Body of pancreas (tissue), 4 donors: ENCODE measurements at regions not wholly inside any gene's neighbourhood (a gene's known extent, or its start where the extent isn't known, plus 50 kb on each side); places are given as distances from the start of the nearest gene placed in this dataset.

Experiments
- ATAC-seq: fragments of 150-250 bp; one replicate; pipeline ENCODE4 v1.9.1; 2016
- DNase-seq, 4 donors: peaks; one replicate each; pipeline ENCODE4 v3.0.0-alpha.2; 2019
- H3K27ac ChIP-seq, 4 donors: fragments of 200-600 bp; sonication (generic); 1 replicate in 3 of 4; 2 replicates in 1 of 4; pipeline versions ENCODE4 v1.5.1 to v1.6.1; 2016 to 2019; ENCODE audit warnings: mild to moderate bottlenecking in 1 of 4, mixed read lengths in 1 of 4, moderate library complexity in 1 of 4
- H3K27me3 ChIP-seq, 2 donors: fragments of 200-600 bp; sonication (generic); one replicate each; pipeline ENCODE4 v1.6.0; 2016; ENCODE audit warnings: mild to moderate bottlenecking in 1 of 2
- H3K36me3 ChIP-seq, 2 donors: fragments of 200-600 bp; sonication (generic); replicated peaks in 1 of 2; 2 replicates each; pipeline ENCODE4 v1.5.1; 2016; ENCODE audit warnings: low read depth in 2 of 2; ENCODE audit not compliant: insufficient read depth in 1 of 2
- H3K4me1 ChIP-seq: fragments of 200-600 bp; sonication (generic); one replicate; pipeline ENCODE4 v1.6.0; 2016
- H3K4me3 ChIP-seq, 2 donors: fragments of 200-600 bp; sonication (generic); 1 replicate in 1 of 2; 2 replicates in 1 of 2; pipeline ENCODE4 v1.5.1; 2016 to 2019
- H3K9me3 ChIP-seq, 3 donors: fragments of 200-600 bp; sonication (generic); 1 replicate in 2 of 3; 2 replicates in 1 of 3; pipeline ENCODE4 v1.5.1; 2016
- POLR2A ChIP-seq, 3 donors: fragments of 450-650 bp; IDR thresholded peaks; one replicate each; pipeline ENCODE4 v1.6.1; 2016; ENCODE audit warnings: antibody characterized with exemption in 3 of 3, mild to moderate bottlenecking in 2 of 3
- WGBS, 2 donors: methylation state at CpG; one replicate each; pipeline ENCODE4 v1.1.5; 2017; 5-methylcytosine and 5-hydroxymethylcytosine counted together
- intact Hi-C: fragments of 100-400 bp; cut with DNase I; formaldehyde crosslinking; loops from one replicate; pipeline ENCODE4 v1.15.1; 2023
- TF ChIP-seq, protein P1 (sequence below), 7 experiments: fragments of 450-650 bp in 4 of 7; fragments of 200-600 bp in 3 of 7; sonication (generic) in 3 of 7; IDR thresholded peaks; one replicate each; pipeline ENCODE4 v1.5.1; 2016 to 2019; ENCODE audit warnings: antibody characterized with exemption in 7 of 7

DNA sequence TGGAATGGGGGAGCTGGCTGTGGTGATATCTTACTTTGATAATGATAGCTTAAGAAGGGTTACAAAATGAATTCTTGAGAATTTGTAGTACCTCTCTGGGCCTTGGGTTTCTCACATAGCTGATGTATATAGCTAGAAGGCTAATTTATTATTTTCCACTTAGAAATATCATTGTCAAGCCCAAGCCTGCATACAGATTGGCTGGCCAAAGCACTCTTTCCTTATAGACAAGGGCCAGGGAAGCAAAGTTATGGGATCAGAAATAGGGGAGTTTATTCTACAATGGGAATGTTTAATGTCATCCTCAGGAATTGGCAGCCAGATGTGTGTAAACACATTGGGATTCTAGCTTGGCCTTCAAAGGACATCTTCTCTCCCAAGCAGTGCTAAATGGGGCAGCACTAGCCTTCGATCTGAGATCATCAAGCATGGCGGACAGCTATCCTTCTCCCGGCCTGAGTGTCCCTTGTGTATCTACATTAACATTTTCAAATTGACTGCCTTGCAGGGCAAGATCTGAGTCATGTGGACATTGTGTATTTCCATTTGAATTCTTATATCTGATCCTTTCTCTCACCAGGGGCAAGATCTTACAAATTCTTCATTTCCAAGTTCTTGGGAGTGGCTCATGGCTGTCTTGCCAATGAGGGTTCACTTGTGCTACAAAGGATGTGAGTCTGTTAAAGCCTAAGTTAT lies 457.2 kb downstream of the ARHGEF28 start:
- Histone ChIP-seq H3K27me3 (no peaks in the 10 kb centered on the region), H3K27ac (no peak overlapping the region), H3K36me3 (no peaks in the 10 kb centered on the region), H3K4me1 (no peaks in the 10 kb centered on the region), H3K9me3 (no peaks in the 10 kb centered on the region), H3K4me3 (no peak overlapping the region)
- ATAC-seq (no peak), DNase-seq (no peak)
- WGBS, 2 donors = 64 to 67% methylated on average over 3 of the region's 3 CpGs
- no peak for TF ChIP-seq POLR2A (IDR thresholded peaks at IDR 0.05)
- TF ChIP-seq, protein P1, sequence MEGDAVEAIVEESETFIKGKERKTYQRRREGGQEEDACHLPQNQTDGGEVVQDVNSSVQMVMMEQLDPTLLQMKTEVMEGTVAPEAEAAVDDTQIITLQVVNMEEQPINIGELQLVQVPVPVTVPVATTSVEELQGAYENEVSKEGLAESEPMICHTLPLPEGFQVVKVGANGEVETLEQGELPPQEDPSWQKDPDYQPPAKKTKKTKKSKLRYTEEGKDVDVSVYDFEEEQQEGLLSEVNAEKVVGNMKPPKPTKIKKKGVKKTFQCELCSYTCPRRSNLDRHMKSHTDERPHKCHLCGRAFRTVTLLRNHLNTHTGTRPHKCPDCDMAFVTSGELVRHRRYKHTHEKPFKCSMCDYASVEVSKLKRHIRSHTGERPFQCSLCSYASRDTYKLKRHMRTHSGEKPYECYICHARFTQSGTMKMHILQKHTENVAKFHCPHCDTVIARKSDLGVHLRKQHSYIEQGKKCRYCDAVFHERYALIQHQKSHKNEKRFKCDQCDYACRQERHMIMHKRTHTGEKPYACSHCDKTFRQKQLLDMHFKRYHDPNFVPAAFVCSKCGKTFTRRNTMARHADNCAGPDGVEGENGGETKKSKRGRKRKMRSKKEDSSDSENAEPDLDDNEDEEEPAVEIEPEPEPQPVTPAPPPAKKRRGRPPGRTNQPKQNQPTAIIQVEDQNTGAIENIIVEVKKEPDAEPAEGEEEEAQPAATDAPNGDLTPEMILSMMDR (IDR thresholded peaks at IDR 0.05) = no peak
- intact Hi-C loops = no loop called here

- Histone ChIP-seq H3K36me3 (no peaks in the 10 kb centered on the region), H3K27ac (no peak overlapping the region), H3K4me1 (no peaks in the 10 kb centered on the region), H3K9me3 (no peaks in the 10 kb centered on the region), H3K4me3 (no peak overlapping the region), H3K27me3 (no peaks in the 10 kb centered on the region)
- intact Hi-C loops = no loop called here
- ATAC-seq (no peak), DNase-seq (no peak)
- TF ChIP-seq, protein P1 (IDR thresholded peaks at IDR 0.05) = no peak
- WGBS, 2 donors = 86 to 92% methylated on average over 4 of the region's 4 CpGs
Measured at GRCh38 chr5:74082512-74083055, 456.6 kb downstream of the ARHGEF28 start.

GRCh38 chr5:74081126-74081525 lies 455.1 kb downstream of the ARHGEF28 start:
- intact Hi-C loops = no loop called here
- H3K4me3 ChIP-seq = no peak overlapping the region
- DNase-seq (no peak), ATAC-seq (no peak)
- H3K4me1 ChIP-seq = peaks cover 5% of the 10 kb centered on the region
- no peaks in the 10 kb centered on the region for H3K27me3 ChIP-seq
- 92 to 93% methylated on average over 5 of the region's 5 CpGs for WGBS, 2 donors
- H3K36me3 ChIP-seq = no peaks in the 10 kb centered on the region
- H3K27ac ChIP-seq = no peak overlapping the region
- H3K9me3 ChIP-seq = no peaks in the 10 kb centered on the region
- TF ChIP-seq, protein P1 (IDR thresholded peaks at IDR 0.05) = no peak
- no peak for TF ChIP-seq POLR2A (IDR thresholded peaks at IDR 0.05)

- Histone ChIP-seq H3K36me3 (no peaks in the 10 kb centered on the region), H3K27me3 (no peaks in the 10 kb centered on the region), H3K27ac (no peak overlapping the region), H3K4me1 (peaks cover 12% of the 10 kb centered on the region), H3K9me3 (no peaks in the 10 kb centered on the region), H3K4me3 (no peak overlapping the region)
- no peak for DNase-seq
- ATAC-seq = no peak
- WGBS, 2 donors = 85 to 87% methylated on average over 6 of the region's 6 CpGs
- intact Hi-C loops = no loop called here
- TF ChIP-seq, protein P1 (IDR thresholded peaks at IDR 0.05) = no peak
- no peak for TF ChIP-seq POLR2A (IDR thresholded peaks at IDR 0.05)
Measured at GRCh38 chr5:74079971-74080556, 454.1 kb downstream of the ARHGEF28 start.
